ENCODE measurements at regions not wholly inside any gene's neighbourhood (a gene's known extent, or its start where the extent isn't known, plus 50 kb on each side); places are given as distances from the start of the nearest gene placed in this dataset.
A peak's percentile ranks its signal among the peaks of the same experiment; 100 is the strongest.

GRCh38 chr16:86359571-86359970, 150.8 kb upstream of the FOXF1 start:
- no peak for DNase-seq (ENCODE audit: extremely low spot score)
- ChIA-PET CTCF (no interaction called here), POLR2A (no interaction called here)
- TF ChIP-seq PKNOX1 (IDR thresholded peaks at IDR 0.05) (no peak), SUZ12 (IDR thresholded peaks at IDR 0.05) (no peak), L3MBTL2 (conservative IDR thresholded peaks at IDR 0.05) (no peak), NFRKB (IDR thresholded peaks at IDR 0.05) (no peak), LEF1 (IDR thresholded peaks at IDR 0.05; ENCODE audit: borderline replicate concordance) (no peak), ELF4 (IDR thresholded peaks at IDR 0.05) (no peak), FOXM1 (IDR thresholded peaks at IDR 0.05; ENCODE audit: borderline replicate concordance) (no peak), HDGF (IDR thresholded peaks at IDR 0.05; ENCODE audit: borderline replicate concordance) (no peak), ARNT (IDR thresholded peaks at IDR 0.05) (no peak), BHLHE40 (IDR thresholded peaks at IDR 0.05; ENCODE audit: borderline replicate concordance) (no peak), FOXA1 (IDR thresholded peaks at IDR 0.05) (no peak), TARDBP (IDR thresholded peaks at IDR 0.05) (no peak), ZNF384 (IDR thresholded peaks at IDR 0.05) (no peak), FOXK2 (IDR thresholded peaks at IDR 0.05) (no peak), CTBP1 (IDR thresholded peaks at IDR 0.05; ENCODE audit: borderline replicate concordance) (no peak), SP1 (IDR thresholded peaks at IDR 0.05) (no peak)

- TF ChIP-seq FOXM1 (IDR thresholded peaks at IDR 0.05; ENCODE audit: borderline replicate concordance) (no peak), L3MBTL2 (conservative IDR thresholded peaks at IDR 0.05) (no peak), NFRKB (IDR thresholded peaks at IDR 0.05) (no peak), FOXA1 (IDR thresholded peaks at IDR 0.05) (no peak), SUZ12 (IDR thresholded peaks at IDR 0.05) (no peak), BHLHE40 (IDR thresholded peaks at IDR 0.05; ENCODE audit: borderline replicate concordance) (no peak), ZNF384 (IDR thresholded peaks at IDR 0.05) (no peak), LEF1 (IDR thresholded peaks at IDR 0.05; ENCODE audit: borderline replicate concordance) (no peak), SP1 (IDR thresholded peaks at IDR 0.05) (no peak), HDGF (IDR thresholded peaks at IDR 0.05; ENCODE audit: borderline replicate concordance) (no peak), PKNOX1 (IDR thresholded peaks at IDR 0.05) (no peak), TARDBP (IDR thresholded peaks at IDR 0.05) (no peak), CTBP1 (IDR thresholded peaks at IDR 0.05; ENCODE audit: borderline replicate concordance) (no peak), ELF4 (IDR thresholded peaks at IDR 0.05) (no peak), FOXK2 (IDR thresholded peaks at IDR 0.05) (no peak), ARNT (IDR thresholded peaks at IDR 0.05) (no peak)
- DNase-seq (ENCODE audit: extremely low spot score), result no peak
- ChIA-PET POLR2A (no interaction called here), CTCF (no interaction called here)
These were observed 148.0 kb upstream of the FOXF1 start for GRCh38 chr16:86362155-86362849.

GRCh38 chr16:86363057-86363490, 147.3 kb upstream of the FOXF1 start:
- no peak for DNase-seq (ENCODE audit: extremely low spot score)
- TF ChIP-seq FOXA1 (IDR thresholded peaks at IDR 0.05), result no peak
- no peak for TF ChIP-seq SP1 (IDR thresholded peaks at IDR 0.05)
- no peak for TF ChIP-seq SUZ12 (IDR thresholded peaks at IDR 0.05)
- 0 out of 2 replicates have a peak, but pooled peaks have one; percentile 7 for TF ChIP-seq ARNT (IDR thresholded peaks at IDR 0.05)
- TF ChIP-seq BHLHE40 (IDR thresholded peaks at IDR 0.05; ENCODE audit: borderline replicate concordance), result no peak
- 0 out of 2 replicates have a peak, but pooled peaks have one; percentile 14 for TF ChIP-seq L3MBTL2 (conservative IDR thresholded peaks at IDR 0.05)
- TF ChIP-seq LEF1 (IDR thresholded peaks at IDR 0.05; ENCODE audit: borderline replicate concordance), result no peak
- no peak for TF ChIP-seq ZNF384 (IDR thresholded peaks at IDR 0.05)
- no peak for TF ChIP-seq HDGF (IDR thresholded peaks at IDR 0.05; ENCODE audit: borderline replicate concordance)
- TF ChIP-seq PKNOX1 (IDR thresholded peaks at IDR 0.05), result peak; percentile 78
- peak; percentile 92 for TF ChIP-seq CTBP1 (IDR thresholded peaks at IDR 0.05; ENCODE audit: borderline replicate concordance)
- TF ChIP-seq TARDBP (IDR thresholded peaks at IDR 0.05), result 0 out of 2 replicates have a peak, but pooled peaks have one; percentile 28
- TF ChIP-seq NFRKB (IDR thresholded peaks at IDR 0.05), result no peak
- CTCF ChIA-PET, result no interaction called here
- POLR2A ChIA-PET, result no interaction called here

DNA sequence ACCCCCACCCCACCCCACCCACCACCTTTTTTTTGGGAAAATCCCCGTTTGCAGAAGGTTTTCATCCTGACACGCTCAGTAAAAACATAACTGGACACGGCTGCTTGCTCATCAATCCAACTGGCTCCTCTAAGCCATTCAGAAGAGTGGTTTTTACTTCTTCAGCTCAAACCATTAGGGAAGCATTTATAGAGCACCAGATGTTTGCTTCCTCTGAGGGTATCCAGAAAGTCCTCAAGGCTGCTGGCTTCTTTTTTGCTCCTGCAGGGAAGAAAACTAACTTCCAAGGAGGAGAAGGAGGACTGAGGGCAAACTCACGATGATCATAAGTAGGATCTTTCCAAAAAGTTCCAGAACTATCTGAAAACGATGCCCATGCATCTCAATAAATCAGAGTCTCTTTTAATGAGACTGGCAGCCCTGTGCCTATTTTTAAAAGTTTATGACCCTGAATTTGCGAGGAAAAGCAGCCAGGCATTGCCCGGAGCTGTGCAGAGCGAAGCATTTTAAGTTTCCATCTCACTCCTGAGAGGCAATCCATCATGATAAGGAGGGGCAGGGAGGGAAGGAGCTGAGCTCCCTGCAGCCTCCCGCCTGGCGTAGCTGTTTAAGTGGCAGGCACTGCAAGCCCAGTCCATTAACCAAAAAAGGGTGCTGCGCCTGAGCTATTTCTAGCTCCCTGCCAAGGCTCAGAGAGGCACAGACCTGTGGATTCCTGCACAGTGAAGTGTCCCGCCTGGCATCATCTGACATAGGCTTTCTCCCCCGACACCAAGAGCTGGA, 146.3 kb upstream of the FOXF1 start:
- POLR2A ChIA-PET, result no interaction called here
- peak; percentile 72 for DNase-seq (ENCODE audit: extremely low spot score)
- TF ChIP-seq NFRKB (IDR thresholded peaks at IDR 0.05) (no peak), HDGF (IDR thresholded peaks at IDR 0.05; ENCODE audit: borderline replicate concordance) (no peak), PKNOX1 (IDR thresholded peaks at IDR 0.05) (peak; percentile 96), ARNT (IDR thresholded peaks at IDR 0.05) (0 out of 2 replicates have a peak, but pooled peaks have one; percentile 4), CTBP1 (IDR thresholded peaks at IDR 0.05; ENCODE audit: borderline replicate concordance) (peak; percentile 77; the same call in 1 of the 2 replicates)
- CTCF ChIA-PET, result interaction anchor here (1.1 kb wide), 1 partner anchor 9 kb away, joined by 3 read pairs; no protein-coding TSS in a partner anchor
